HFF-Myc (cell line): ENCODE measurements at regions not wholly inside any gene's neighbourhood (a gene's known extent, or its start where the extent isn't known, plus 50 kb on each side); places are given as distances from the start of the nearest gene placed in this dataset.
A peak's percentile ranks its signal among the peaks of the same experiment; 100 is the strongest.

Experiments used
- DNase-seq: peaks from one replicate; pipeline ENCODE4 v3.0.0-alpha.2; 2011; ENCODE audit warnings: low read depth; ENCODE audit errors: extremely low read depth
- H3K4me3 ChIP-seq: replicated peaks from 2 replicates; pipeline ENCODE4 v1.5.1; 2011; ENCODE audit warnings: low read depth, mild to moderate bottlenecking, control low read depth, low read length
- CTCF ChIP-seq: IDR thresholded peaks from 2 replicates; pipeline ENCODE4 v1.5.1; 2012; ENCODE audit warnings: mild to moderate bottlenecking, low read depth, low read length, control low read depth; ENCODE audit errors: missing control alignments

DNA sequence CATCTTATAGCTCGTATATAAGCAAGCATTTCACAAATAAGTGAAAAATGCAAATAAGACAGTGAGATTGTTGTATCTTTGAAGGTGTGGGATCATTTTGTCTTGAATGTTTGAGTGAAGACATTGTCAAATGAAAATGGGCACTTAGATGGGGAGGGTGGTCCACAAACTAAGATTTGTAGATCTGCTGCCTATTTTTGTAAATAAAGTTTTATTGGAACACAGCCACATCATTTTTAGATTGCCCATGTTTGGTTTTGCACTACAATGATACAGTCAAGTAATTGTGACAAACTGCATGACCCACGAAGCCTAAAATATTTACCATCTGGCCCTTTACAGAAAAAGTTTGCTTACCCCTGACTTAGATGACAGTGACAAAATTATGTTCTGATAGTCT is 156.7 kb downstream of the PAH start:
- DNase-seq = no peak
- TF ChIP-seq CTCF = no peak
- H3K4me3 ChIP-seq = no peak overlapping the region

GRCh38 chr12:102759466-102759865 is 157.6 kb downstream of the PAH start:
- no peak for DNase-seq
- TF ChIP-seq CTCF = no peak
- H3K4me3 ChIP-seq = no peak overlapping the region

DNA sequence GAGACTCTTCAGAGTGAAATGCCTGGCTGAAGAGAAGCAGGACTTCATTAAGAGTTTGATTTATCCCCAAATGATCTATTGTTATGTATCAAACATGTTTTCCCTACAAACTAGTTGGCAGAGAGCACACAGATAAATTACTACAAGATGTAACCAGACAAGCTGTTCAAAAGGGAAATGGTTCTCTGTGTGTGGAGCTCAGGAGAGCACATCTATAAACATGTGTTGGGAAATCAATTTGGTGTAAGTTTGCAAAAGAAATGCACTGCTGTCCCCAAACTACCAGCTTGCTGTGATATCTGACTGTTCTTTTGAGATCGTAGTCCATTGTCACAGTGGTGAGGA is 159.2 kb downstream of the PAH start:
- DNase-seq = no peak
- no peak for TF ChIP-seq CTCF
- no peak overlapping the region for H3K4me3 ChIP-seq

DNA sequence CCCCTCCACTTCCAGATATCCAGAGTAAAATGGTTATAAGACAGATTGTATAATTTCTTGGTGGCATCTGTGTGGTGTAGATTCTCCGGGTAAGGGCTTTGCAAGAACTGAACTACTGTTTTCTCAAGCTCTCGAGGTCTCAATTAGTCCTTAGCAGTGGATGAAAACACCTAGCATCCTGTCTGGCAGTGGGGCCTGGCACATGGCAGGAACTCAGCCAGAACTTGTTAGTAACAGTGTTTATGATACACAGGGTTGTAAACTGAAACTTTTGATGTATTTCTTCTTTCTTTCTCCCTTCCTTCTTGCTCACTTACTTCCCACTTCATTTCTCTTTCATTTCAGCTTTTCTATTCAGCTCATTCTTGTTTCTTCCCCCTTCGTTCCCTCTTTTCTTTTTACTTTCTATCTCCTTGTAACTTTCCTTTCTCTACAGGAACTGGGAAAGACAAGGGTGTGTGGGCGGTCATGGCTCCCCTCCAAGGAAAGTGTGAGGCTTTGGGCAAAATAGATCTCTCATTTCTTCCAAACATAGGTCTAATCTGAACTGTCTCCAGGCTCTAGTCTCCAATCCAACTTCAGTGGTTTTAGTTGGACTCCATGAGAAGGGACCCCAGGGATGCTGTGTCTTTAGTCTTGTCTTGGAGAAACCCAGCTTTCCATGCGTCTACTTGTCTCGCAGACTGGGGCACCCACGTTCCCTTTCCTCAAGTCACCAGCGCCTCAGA is 159.7 kb downstream of the PAH start:
- peak; percentile 19 for DNase-seq
- no peak for TF ChIP-seq CTCF
- no peak overlapping the region for H3K4me3 ChIP-seq

- no peak for TF ChIP-seq CTCF
- no peak overlapping the region for H3K4me3 ChIP-seq
- DNase-seq = no peak
These were observed 160.5 kb downstream of the PAH start for GRCh38 chr12:102756530-102756929.

GRCh38 chr12:102755266-102755665 is 161.8 kb downstream of the PAH start:
- DNase-seq = no peak
- H3K4me3 ChIP-seq = no peak overlapping the region
- TF ChIP-seq CTCF = no peak

DNA sequence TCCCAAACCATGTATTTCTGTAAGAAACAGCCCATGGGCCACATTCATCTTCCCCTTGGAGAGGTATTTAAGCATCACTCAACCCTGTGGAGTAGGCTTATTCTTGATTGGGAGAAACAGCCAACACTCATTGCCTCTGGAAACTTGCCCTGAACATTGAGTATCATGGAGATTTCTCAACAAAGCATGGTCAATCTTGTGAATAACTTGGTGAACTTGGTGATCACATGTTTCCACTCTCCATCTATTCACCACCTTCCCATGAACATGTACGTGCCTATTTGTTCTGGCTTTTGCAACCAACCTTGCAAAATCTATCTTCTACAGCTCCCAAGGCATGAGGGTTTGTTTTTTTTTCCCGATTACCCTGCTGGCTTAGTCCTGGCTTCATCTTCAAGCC is 163.2 kb downstream of the PAH start:
- no peak for TF ChIP-seq CTCF
- H3K4me3 ChIP-seq = no peak overlapping the region
- DNase-seq = no peak
